AG08395 (cell line): ENCODE measurements at regions not wholly inside any gene's neighbourhood (a gene's known extent, or its start where the extent isn't known, plus 50 kb on each side); places are given as distances from the start of the nearest gene placed in this dataset.

Source experiments
- DNase-seq: peaks from one replicate; pipeline ENCODE4 v3.0.0; 2012; ENCODE audit warnings: mixed read lengths, low spot score

GRCh38 chr15:58271410-58271809, 133.2 kb downstream of the AQP9 start:
- DNase-seq, result no peak

- DNase-seq, result no peak
Observed at GRCh38 chr15:58273104-58273503, 134.9 kb downstream of the AQP9 start.

- no peak for DNase-seq
Observed at GRCh38 chr15:58274885-58275284, 136.7 kb downstream of the AQP9 start.

GRCh38 chr15:58275785-58276184, 137.6 kb downstream of the AQP9 start:
- DNase-seq, result no peak

- no peak for DNase-seq
Observed at GRCh38 chr15:58276924-58277323, 138.7 kb downstream of the AQP9 start.

GRCh38 chr15:58277333-58277732, 139.2 kb downstream of the AQP9 start:
- DNase-seq, result no peak

GRCh38 chr15:58279106-58279505, 140.9 kb downstream of the AQP9 start:
- no peak for DNase-seq

- no peak for DNase-seq
Observed at GRCh38 chr15:58279654-58280053, 141.5 kb downstream of the AQP9 start.

GRCh38 chr15:58282060-58282708, 144.0 kb downstream of the AQP9 start:
- DNase-seq, result no peak

GRCh38 chr15:58283302-58283701, 145.1 kb downstream of the AQP9 start:
- no peak for DNase-seq

GRCh38 chr15:58284293-58284692, 146.1 kb downstream of the AQP9 start:
- DNase-seq, result no peak

GRCh38 chr15:58285212-58285920, 146.4 kb upstream of the LIPC start:
- DNase-seq, result no peak

- no peak for DNase-seq
Observed at GRCh38 chr15:58285921-58286278, 145.9 kb upstream of the LIPC start.

GRCh38 chr15:58286523-58286922, 145.3 kb upstream of the LIPC start:
- no peak for DNase-seq

GRCh38 chr15:58287891-58288290, 143.9 kb upstream of the LIPC start:
- no peak for DNase-seq

- DNase-seq, result no peak
Observed at GRCh38 chr15:58288592-58288991, 143.2 kb upstream of the LIPC start.

GRCh38 chr15:58291848-58292247, 139.9 kb upstream of the LIPC start:
- DNase-seq, result no peak

- DNase-seq, result no peak
Observed at GRCh38 chr15:58292751-58293175, 139.0 kb upstream of the LIPC start.

GRCh38 chr15:58293622-58294550, 137.9 kb upstream of the LIPC start:
- no peak for DNase-seq

GRCh38 chr15:58294681-58295254, 137.0 kb upstream of the LIPC start:
- no peak for DNase-seq

- no peak for DNase-seq
Observed at GRCh38 chr15:58295637-58296215, 136.1 kb upstream of the LIPC start.

- DNase-seq, result no peak
Observed at GRCh38 chr15:58296276-58296675, 135.5 kb upstream of the LIPC start.
